ENCODE measurements at regions not wholly inside any gene's neighbourhood (a gene's known extent, or its start where the extent isn't known, plus 50 kb on each side); places are given as distances from the start of the nearest gene placed in this dataset.

DNA sequence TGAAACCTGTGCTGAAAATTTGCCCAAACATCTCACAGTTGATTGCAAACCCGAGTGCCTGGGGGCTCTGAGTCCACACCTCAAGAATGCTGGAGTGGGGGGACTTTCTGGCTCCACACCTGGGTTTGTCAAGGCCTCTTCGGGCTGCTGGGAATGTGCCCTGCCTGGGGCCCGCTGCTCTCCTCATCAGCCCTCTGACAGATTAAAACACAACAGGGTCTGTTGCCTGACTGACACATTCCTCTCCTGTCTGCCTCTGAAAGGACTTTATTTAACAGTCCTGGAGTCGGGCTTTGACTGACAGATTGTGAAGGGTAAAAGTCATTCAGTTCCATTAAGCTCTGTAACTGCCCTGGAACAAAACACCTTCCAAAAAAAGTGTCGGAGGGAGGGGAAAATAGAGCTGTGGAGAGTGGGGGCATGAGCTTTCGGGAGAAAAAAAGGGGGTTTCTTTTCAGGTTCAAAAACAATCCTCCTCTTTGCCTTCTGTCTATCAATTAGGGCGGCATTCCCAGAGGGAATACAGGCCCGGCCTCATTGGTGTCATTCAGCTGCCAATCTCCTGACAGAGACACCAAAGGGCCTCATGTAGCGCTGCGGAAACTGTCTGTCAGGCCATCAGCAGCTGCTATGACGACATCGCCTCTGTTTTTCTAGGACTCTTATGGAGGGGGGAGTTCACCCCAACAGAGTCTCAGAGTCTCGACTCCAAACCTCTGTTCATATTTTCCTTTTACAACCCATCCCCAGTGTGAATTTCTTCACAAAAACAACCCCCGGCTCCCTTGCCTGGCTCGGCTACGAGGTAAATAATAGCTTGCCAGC is 398.8 kb upstream of the NFE2L3 start:
- Histone ChIP-seq H3K4me3 (replicated peaks in 1 of 3; ENCODE audit: insufficient read depth in 1 of 3, low read depth in 1 of 3, low read length in 3 of 3) (no peak overlapping the region), H3K9me3 (replicated peaks; ENCODE audit: control insufficient read depth, insufficient read depth, low read length) (no peaks in the 10 kb centered on the region), H3K27ac (ENCODE audit: insufficient read depth, low read depth, low read length) (no peak overlapping the region), H2AFZ (ENCODE audit: low read depth, low read length) (no peak overlapping the region), H3K27me3 (ENCODE audit: control insufficient read depth in 2 of 2, insufficient read depth in 2 of 2, low read length in 2 of 2) (peaks cover 0 to 7% of the 10 kb centered on the region in 2 experiments), H3K9ac (replicated peaks; ENCODE audit: extremely low read depth, insufficient read depth, low read length) (no peak overlapping the region), H3K4me2 (ENCODE audit: insufficient read depth, low read length) (no peak overlapping the region), H4K20me1 (replicated peaks; ENCODE audit: control insufficient read depth, extremely low read depth, insufficient read depth, low read length) (no peaks in the 10 kb centered on the region), H3K9me1 (replicated peaks; ENCODE audit: control insufficient read depth, extremely low read depth, insufficient read depth, low read length) (no peaks in the 10 kb centered on the region), H3K4me1 (ENCODE audit: control insufficient read depth, extremely low read depth, insufficient read depth, low read length) (no peaks in the 10 kb centered on the region), H3K79me2 (ENCODE audit: control insufficient read depth, insufficient read depth, low read length) (no peaks in the 10 kb centered on the region), H3K36me3 (ENCODE audit: control insufficient read depth in 2 of 2, extremely low read depth in 1 of 2, insufficient read depth in 2 of 2, low read length in 2 of 2) (no peaks in the 10 kb centered on the region)
- CTCF ChIA-PET = interaction anchor here (1.3 kb wide), 1 partner anchor 12 kb away, joined by 4 read pairs; no protein-coding TSS in a partner anchor
- no peak for FAIRE-seq
- dilution Hi-C loops (cut with MboI; ENCODE audit: extremely low pct_ligation_motif_present, low sequenced_read_pairs) = no loop called here
- DNase-seq (ENCODE audit: low read depth, low spot score) = no peak
- intact Hi-C loops (cut with micrococcal nuclease) = no loop called here
- no TSS peak for BruUV-seq (replicated peaks)
- no peak for TF ChIP-seq FOS (IDR thresholded peaks at IDR 0.05; ENCODE audit: borderline replicate concordance, insufficient read depth, low read length)
- TF ChIP-seq POLR2A (IDR thresholded peaks at IDR 0.05; ENCODE audit: low read depth, low read length) = no peak
- TF ChIP-seq, protein P1, sequence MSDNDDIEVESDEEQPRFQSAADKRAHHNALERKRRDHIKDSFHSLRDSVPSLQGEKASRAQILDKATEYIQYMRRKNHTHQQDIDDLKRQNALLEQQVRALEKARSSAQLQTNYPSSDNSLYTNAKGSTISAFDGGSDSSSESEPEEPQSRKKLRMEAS (IDR thresholded peaks at IDR 0.05; ENCODE audit: insufficient read depth, insufficient read length) = no peak
- TF ChIP-seq GATA2 (IDR thresholded peaks at IDR 0.05; ENCODE audit: insufficient read depth, insufficient read length, low read depth, low read length) = no peak
- no peak for TF ChIP-seq MYC (IDR thresholded peaks at IDR 0.05; ENCODE audit: low read depth, low read length)
- no peak for TF ChIP-seq POLR2AphosphoS5 (IDR thresholded peaks at IDR 0.05; ENCODE audit: insufficient read depth, low read depth, low read length)
- no peak for TF ChIP-seq JUN (IDR thresholded peaks at IDR 0.05; ENCODE audit: borderline replicate concordance, insufficient read depth, insufficient read length, low read depth)
- POLR2A ChIA-PET = no interaction called here

DNA sequence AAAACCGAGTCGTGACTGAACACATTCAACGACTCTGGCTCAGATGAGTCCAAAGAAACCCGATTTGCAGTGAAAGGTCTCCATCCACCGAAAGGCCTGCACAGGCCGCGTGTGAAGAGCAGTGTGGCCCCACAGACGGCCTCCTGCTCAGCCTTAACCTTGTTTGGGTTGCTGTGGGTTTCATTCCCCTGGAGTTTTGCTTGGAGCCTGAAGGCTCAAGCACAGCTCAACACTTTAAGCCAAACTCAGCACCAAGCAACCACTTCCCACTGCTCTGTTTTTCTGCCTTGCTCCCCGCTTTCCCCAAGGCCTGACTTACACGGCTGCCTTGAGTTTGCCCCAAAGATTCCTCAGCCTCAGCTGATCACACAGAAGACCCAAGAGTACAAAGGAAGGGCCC is 398.2 kb upstream of the NFE2L3 start:
- H3K4me3 ChIP-seq (replicated peaks in 1 of 3; ENCODE audit: insufficient read depth in 1 of 3, low read depth in 1 of 3, low read length in 3 of 3) = no peak overlapping the region
- H3K9me1 ChIP-seq (replicated peaks; ENCODE audit: control insufficient read depth, extremely low read depth, insufficient read depth, low read length) = no peaks in the 10 kb centered on the region
- DNase-seq (ENCODE audit: low read depth, low spot score) (no peak), FAIRE-seq (no peak)
- CTCF ChIA-PET = interaction anchor here (1.3 kb wide), 1 partner anchor 11 kb away, joined by 4 read pairs; no protein-coding TSS in a partner anchor
- intact Hi-C loops (cut with micrococcal nuclease) = no loop called here
- no peak overlapping the region for H2AFZ ChIP-seq (ENCODE audit: low read depth, low read length)
- dilution Hi-C loops (cut with MboI; ENCODE audit: extremely low pct_ligation_motif_present, low sequenced_read_pairs) = no loop called here
- H3K4me2 ChIP-seq (ENCODE audit: insufficient read depth, low read length) = no peak overlapping the region
- no peak overlapping the region for H3K9ac ChIP-seq (replicated peaks; ENCODE audit: extremely low read depth, insufficient read depth, low read length)
- TF ChIP-seq, protein P1 (IDR thresholded peaks at IDR 0.05; ENCODE audit: insufficient read depth, insufficient read length) = no peak
- TF ChIP-seq EZH2 (IDR thresholded peaks at IDR 0.05; ENCODE audit: borderline replicate concordance, low read depth, low read length, severe bottlenecking) (no peak), FOS (IDR thresholded peaks at IDR 0.05; ENCODE audit: borderline replicate concordance, insufficient read depth, low read length) (no peak), MYC (IDR thresholded peaks at IDR 0.05; ENCODE audit: low read depth, low read length) (no peak), JUN (IDR thresholded peaks at IDR 0.05; ENCODE audit: borderline replicate concordance, insufficient read depth, insufficient read length, low read depth) (no peak), POLR2AphosphoS5 (IDR thresholded peaks at IDR 0.05; ENCODE audit: insufficient read depth, low read depth, low read length) (no peak), GATA2 (IDR thresholded peaks at IDR 0.05; ENCODE audit: insufficient read depth, insufficient read length, low read depth, low read length) (no peak), POLR2A (IDR thresholded peaks at IDR 0.05; ENCODE audit: low read depth, low read length) (no peak)
- TF ChIP-seq, protein P2, sequence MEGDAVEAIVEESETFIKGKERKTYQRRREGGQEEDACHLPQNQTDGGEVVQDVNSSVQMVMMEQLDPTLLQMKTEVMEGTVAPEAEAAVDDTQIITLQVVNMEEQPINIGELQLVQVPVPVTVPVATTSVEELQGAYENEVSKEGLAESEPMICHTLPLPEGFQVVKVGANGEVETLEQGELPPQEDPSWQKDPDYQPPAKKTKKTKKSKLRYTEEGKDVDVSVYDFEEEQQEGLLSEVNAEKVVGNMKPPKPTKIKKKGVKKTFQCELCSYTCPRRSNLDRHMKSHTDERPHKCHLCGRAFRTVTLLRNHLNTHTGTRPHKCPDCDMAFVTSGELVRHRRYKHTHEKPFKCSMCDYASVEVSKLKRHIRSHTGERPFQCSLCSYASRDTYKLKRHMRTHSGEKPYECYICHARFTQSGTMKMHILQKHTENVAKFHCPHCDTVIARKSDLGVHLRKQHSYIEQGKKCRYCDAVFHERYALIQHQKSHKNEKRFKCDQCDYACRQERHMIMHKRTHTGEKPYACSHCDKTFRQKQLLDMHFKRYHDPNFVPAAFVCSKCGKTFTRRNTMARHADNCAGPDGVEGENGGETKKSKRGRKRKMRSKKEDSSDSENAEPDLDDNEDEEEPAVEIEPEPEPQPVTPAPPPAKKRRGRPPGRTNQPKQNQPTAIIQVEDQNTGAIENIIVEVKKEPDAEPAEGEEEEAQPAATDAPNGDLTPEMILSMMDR (IDR thresholded peaks at IDR 0.05; ENCODE audit: extremely low read depth in 1 of 2, insufficient read depth in 1 of 2, low read depth in 1 of 2, low read length in 2 of 2) = no peak
- POLR2A ChIA-PET = no interaction called here
- H3K4me1 ChIP-seq (ENCODE audit: control insufficient read depth, extremely low read depth, insufficient read depth, low read length) = no peaks in the 10 kb centered on the region
- BruUV-seq (replicated peaks) = no TSS peak
- no peaks in the 10 kb centered on the region for H3K36me3 ChIP-seq (ENCODE audit: control insufficient read depth in 2 of 2, extremely low read depth in 1 of 2, insufficient read depth in 2 of 2, low read length in 2 of 2)
- H3K9me3 ChIP-seq (replicated peaks; ENCODE audit: control insufficient read depth, insufficient read depth, low read length) = no peaks in the 10 kb centered on the region
- H3K79me2 ChIP-seq (ENCODE audit: control insufficient read depth, insufficient read depth, low read length) = no peaks in the 10 kb centered on the region
- peaks cover 0 to 7% of the 10 kb centered on the region in 2 experiments for H3K27me3 ChIP-seq (ENCODE audit: control insufficient read depth in 2 of 2, insufficient read depth in 2 of 2, low read length in 2 of 2)
- no peak overlapping the region for H3K27ac ChIP-seq (ENCODE audit: insufficient read depth, low read depth, low read length)
- H4K20me1 ChIP-seq (replicated peaks; ENCODE audit: control insufficient read depth, extremely low read depth, insufficient read depth, low read length) = no peaks in the 10 kb centered on the region
